ENCODE measurements at regions not wholly inside any gene's neighbourhood (a gene's known extent, or its start where the extent isn't known, plus 50 kb on each side); places are given as distances from the start of the nearest gene placed in this dataset.

DNA sequence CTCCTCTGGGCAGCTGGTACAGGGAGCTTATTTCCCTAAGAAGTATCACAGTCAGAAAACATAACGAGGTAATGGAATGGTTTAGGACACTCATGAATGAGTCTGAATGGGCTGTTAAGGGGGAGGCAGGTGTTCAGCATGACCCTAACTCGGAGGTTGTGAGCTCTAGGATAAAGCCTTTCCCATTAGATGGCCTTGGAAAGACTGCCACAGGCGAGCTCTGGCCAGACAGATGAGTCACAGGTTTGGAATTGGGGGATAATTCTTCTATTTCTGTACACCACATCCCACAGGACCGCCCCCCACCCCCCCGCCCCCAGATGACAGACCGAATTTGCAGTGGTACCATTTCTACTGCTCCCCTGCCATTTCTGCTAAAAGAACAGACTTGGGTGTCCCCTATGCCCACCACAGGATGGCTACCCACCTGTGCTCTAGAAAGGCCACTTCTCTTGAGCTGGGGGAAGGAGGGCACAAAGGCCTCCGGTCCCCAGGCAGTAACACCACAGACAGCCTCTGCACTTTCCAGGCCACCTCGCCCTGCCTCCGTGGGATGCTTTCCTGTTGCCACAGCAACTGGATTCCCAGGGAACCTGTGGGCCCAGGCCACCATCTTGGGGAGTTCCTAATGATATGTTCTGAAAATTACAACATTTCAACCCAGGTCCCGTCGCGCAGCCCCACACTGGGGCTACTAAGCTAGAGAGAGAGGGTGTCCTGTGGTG lies 76.7 kb downstream of the TRIM29 start:
- no peak overlapping the region for H3K4me3 ChIP-seq (ENCODE audit: low read depth in 1 of 2, low read length in 2 of 2)
- no peak overlapping the region for H3K27ac ChIP-seq (ENCODE audit: low read length)
- H3K9me3 ChIP-seq (ENCODE audit: control insufficient read depth in 1 of 2, low read length in 2 of 2), result no peaks in the 10 kb centered on the region

DNA sequence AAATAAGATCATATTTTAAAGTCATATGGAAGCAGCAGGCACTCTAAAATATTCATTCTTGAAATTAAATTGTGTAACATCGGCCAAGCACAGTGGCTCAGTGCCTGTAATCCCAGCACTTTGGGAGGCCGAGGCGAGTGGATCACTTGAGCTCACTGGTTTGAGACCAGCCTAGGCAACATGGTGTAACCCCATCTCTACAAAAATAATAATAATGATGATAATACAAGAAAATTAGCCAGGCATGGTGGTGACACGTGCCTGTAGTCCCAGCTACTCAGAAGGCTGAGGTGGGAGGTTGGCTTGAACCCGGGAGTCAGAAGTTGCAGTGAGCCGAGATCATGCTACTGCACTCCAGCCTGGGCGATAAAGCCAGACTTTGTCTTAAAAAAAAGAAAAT lies 77.4 kb downstream of the TRIM29 start:
- H3K27me3 ChIP-seq (ENCODE audit: low read depth, low read length), result no peaks in the 10 kb centered on the region
- H3K27ac ChIP-seq (ENCODE audit: low read length), result no peak overlapping the region
- H3K9me3 ChIP-seq (ENCODE audit: control insufficient read depth in 1 of 2, low read length in 2 of 2), result no peaks in the 10 kb centered on the region
- no peaks in the 10 kb centered on the region for H3K4me1 ChIP-seq (ENCODE audit: control insufficient read depth in 1 of 2, insufficient read depth in 2 of 2, low read length in 2 of 2)
- H3K36me3 ChIP-seq (ENCODE audit: control insufficient read depth in 1 of 2, insufficient read depth in 2 of 2, low read length in 2 of 2), result no peaks in the 10 kb centered on the region
- no peak overlapping the region for H3K4me3 ChIP-seq (ENCODE audit: low read depth in 1 of 2, low read length in 2 of 2)

More for the DNA sequence above, 76.7 kb downstream of the TRIM29 start:
- no peaks in the 10 kb centered on the region for H3K27me3 ChIP-seq (ENCODE audit: low read depth, low read length)
- no peaks in the 10 kb centered on the region for H3K4me1 ChIP-seq (ENCODE audit: control insufficient read depth in 1 of 2, insufficient read depth in 2 of 2, low read length in 2 of 2)
- no peaks in the 10 kb centered on the region for H3K36me3 ChIP-seq (ENCODE audit: control insufficient read depth in 1 of 2, insufficient read depth in 2 of 2, low read length in 2 of 2)

DNA sequence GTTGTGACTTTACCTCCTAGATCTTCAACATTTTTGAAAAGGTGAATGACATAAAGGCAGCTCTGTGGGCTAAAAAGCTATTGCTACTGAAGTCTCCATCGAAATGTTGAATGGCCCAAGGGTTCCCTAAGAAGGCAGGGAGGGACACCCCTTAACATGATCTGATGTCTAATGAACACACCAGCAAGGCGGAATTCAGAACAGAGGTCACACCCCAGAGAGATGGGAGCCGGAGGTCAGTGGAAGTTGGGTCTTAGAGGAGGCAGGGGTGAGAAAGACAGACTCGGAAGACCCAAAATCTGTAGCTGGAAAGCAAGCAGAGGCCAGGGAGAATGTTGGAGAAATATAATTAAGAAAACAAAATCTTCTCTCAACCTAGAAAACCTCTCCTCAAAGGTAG lies 79.0 kb downstream of the TRIM29 start:
- Histone ChIP-seq H3K9me3 (ENCODE audit: control insufficient read depth in 1 of 2, low read length in 2 of 2) (no peaks in the 10 kb centered on the region), H3K4me1 (ENCODE audit: control insufficient read depth in 1 of 2, insufficient read depth in 2 of 2, low read length in 2 of 2) (no peaks in the 10 kb centered on the region)

DNA sequence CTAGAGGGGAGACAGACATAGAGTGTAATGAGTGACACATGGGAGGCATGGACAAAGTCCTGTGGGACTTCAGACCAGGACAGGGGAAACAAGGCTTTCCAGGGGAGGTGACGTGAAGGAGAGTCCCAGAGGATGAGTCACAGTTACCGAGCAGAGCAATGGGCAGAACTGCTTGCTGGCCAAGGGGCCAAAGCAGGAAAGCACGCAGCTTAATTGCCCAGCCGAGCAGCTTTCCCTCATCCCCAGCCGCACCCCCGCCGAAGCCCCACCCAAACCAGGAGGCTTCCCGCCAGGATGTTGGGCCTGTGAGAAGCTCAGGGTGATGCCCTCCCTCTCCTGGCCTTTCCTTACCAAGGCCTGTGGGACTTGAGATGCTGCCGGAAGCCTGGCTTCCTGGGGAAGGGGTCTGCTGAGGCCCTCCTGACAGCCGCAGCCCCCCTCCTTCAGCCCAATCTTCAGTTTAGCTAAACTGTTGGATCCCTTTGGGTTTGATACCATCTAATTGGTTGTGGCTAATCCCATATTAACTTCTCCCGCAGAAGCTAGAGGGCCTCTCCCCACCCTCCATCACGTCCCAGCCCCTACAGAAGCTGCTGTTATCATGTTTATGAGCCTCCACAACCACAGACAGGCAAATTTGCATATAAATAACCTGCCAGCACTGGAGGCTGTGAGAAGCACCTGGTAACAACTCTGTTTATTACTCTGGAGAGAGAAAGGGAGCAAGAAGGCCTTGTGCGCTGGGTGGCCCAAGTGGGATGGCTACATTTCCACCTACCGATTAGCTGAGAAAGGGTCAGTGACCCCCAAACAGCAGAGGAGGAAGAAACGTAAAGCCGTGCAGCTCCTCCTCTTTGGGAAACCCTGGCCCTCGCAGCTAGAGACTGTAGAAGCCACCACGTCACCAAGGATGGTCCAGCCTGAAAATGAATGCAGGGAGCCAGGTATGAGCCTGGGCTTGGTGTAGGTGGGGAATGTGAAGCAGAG lies 80.0 kb downstream of the TRIM29 start:
- Histone ChIP-seq H3K27ac (ENCODE audit: low read length) (no peak overlapping the region), H3K9me3 (ENCODE audit: control insufficient read depth in 1 of 2, low read length in 2 of 2) (no peaks in the 10 kb centered on the region), H3K36me3 (ENCODE audit: control insufficient read depth in 1 of 2, insufficient read depth in 2 of 2, low read length in 2 of 2) (no peaks in the 10 kb centered on the region), H3K4me1 (ENCODE audit: control insufficient read depth in 1 of 2, insufficient read depth in 2 of 2, low read length in 2 of 2) (no peaks in the 10 kb centered on the region), H3K4me3 (ENCODE audit: low read depth in 1 of 2, low read length in 2 of 2) (no peak overlapping the region), H3K27me3 (ENCODE audit: low read depth, low read length) (no peaks in the 10 kb centered on the region)

More for the DNA sequence above, 79.0 kb downstream of the TRIM29 start:
- Histone ChIP-seq H3K4me3 (ENCODE audit: low read depth in 1 of 2, low read length in 2 of 2) (no peak overlapping the region), H3K27me3 (ENCODE audit: low read depth, low read length) (no peaks in the 10 kb centered on the region), H3K27ac (ENCODE audit: low read length) (no peak overlapping the region), H3K36me3 (ENCODE audit: control insufficient read depth in 1 of 2, insufficient read depth in 2 of 2, low read length in 2 of 2) (no peaks in the 10 kb centered on the region)

DNA sequence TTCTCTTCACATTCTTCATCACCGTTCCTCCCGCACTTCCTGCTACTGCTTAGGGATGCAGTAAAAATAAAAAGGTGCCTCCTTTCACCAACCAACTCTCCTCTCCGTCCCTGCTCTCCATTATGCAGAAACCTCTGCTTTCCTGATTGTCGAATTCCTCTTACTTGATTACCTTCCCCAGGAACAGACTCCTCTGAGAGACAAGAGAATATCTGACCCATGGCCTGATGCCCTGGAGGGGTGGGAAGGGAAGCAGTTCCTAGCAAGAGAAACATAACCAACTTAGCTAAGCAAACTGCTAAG lies 80.9 kb downstream of the TRIM29 start:
- H3K4me1 ChIP-seq (ENCODE audit: control insufficient read depth in 1 of 2, insufficient read depth in 2 of 2, low read length in 2 of 2), result no peaks in the 10 kb centered on the region
- no peaks in the 10 kb centered on the region for H3K36me3 ChIP-seq (ENCODE audit: control insufficient read depth in 1 of 2, insufficient read depth in 2 of 2, low read length in 2 of 2)
- H3K27ac ChIP-seq (ENCODE audit: low read length), result no peak overlapping the region

DNA sequence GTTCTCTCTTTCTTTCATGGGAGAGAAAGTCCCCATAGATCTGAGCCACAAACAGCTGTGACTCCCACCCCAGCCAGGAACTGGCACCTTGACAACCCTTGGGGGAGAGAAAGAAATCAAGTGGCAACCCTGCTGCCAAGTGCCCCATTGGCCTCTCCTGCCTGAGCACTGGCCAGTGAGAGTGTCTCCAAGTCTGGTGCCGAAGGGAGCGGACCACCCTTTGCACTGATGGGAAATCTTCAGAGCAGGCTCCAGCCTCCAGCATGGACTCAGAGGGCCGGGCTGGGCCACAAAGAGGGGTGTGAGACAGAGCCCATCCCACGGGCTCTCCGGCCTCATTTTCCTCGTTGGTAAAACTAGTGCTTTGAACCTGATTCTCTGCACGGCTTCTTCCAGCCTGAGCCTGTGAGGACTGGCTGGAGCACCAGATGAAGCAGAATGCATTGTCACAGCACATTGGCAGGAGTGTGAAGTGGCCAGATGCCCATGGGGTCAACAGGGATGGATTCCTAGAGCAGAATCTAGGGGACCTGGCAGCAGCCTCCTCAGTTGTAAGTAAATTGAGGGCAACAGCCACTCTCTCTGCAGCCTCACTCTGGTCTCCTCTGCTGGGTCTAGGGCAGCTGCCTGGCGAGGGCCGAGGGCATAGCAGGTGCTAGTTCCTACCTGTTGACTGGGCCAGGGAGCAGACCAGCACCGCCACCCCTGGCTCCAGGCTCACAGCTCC lies 81.4 kb downstream of the TRIM29 start:
- no peak overlapping the region for H3K27ac ChIP-seq (ENCODE audit: low read length)
- no peaks in the 10 kb centered on the region for H3K9me3 ChIP-seq (ENCODE audit: control insufficient read depth in 1 of 2, low read length in 2 of 2)
- H3K36me3 ChIP-seq (ENCODE audit: control insufficient read depth in 1 of 2, insufficient read depth in 2 of 2, low read length in 2 of 2), result no peaks in the 10 kb centered on the region
- H3K27me3 ChIP-seq (ENCODE audit: low read depth, low read length), result no peaks in the 10 kb centered on the region
- no peak overlapping the region for H3K4me3 ChIP-seq (ENCODE audit: low read depth in 1 of 2, low read length in 2 of 2)
- no peaks in the 10 kb centered on the region for H3K4me1 ChIP-seq (ENCODE audit: control insufficient read depth in 1 of 2, insufficient read depth in 2 of 2, low read length in 2 of 2)

More for the DNA sequence above, 80.9 kb downstream of the TRIM29 start:
- Histone ChIP-seq H3K4me3 (ENCODE audit: low read depth in 1 of 2, low read length in 2 of 2) (no peak overlapping the region), H3K27me3 (ENCODE audit: low read depth, low read length) (no peaks in the 10 kb centered on the region), H3K9me3 (ENCODE audit: control insufficient read depth in 1 of 2, low read length in 2 of 2) (no peaks in the 10 kb centered on the region)

DNA sequence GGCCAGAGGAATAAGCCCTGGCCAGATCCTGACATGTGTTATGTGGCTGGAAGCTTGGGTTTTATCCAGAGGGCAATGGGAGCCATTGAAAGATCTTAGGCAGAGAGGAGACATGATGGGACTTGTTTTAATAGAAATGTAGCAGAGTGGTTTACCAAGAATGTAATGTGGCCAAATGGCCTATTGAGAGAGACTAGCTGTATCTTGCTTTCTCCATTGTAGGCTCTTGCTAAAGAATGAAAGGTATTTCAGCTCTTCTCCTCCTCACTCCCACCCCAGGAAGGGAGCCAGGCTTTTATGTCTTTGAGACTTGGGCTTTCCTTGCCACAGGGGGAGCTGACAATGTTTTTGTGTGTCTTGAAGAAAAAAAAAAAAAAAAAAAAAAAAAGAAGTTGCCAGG lies 82.3 kb downstream of the TRIM29 start:
- Histone ChIP-seq H3K4me1 (ENCODE audit: control insufficient read depth in 1 of 2, insufficient read depth in 2 of 2, low read length in 2 of 2) (no peaks in the 10 kb centered on the region), H3K4me3 (ENCODE audit: low read depth in 1 of 2, low read length in 2 of 2) (no peak overlapping the region), H3K27ac (ENCODE audit: low read length) (no peak overlapping the region), H3K9me3 (ENCODE audit: control insufficient read depth in 1 of 2, low read length in 2 of 2) (no peaks in the 10 kb centered on the region), H3K27me3 (ENCODE audit: low read depth, low read length) (no peaks in the 10 kb centered on the region), H3K36me3 (ENCODE audit: control insufficient read depth in 1 of 2, insufficient read depth in 2 of 2, low read length in 2 of 2) (no peaks in the 10 kb centered on the region)

DNA sequence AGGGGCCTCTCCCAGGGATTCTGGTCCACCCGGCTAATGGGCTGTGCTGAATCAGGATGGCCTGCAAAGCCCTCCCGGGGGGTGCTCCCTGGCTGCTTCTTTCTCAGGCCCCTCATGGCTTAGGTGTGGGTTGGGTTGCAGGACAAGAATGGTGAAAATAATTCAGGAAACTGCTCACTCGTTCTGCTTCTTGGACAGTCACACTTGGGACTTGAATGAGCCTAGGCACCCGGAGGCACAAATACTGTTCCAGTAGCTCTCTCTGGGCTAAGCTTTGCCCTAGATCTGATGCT lies 83.2 kb downstream of the TRIM29 start:
- no peaks in the 10 kb centered on the region for H3K27me3 ChIP-seq (ENCODE audit: low read depth, low read length)
- H3K36me3 ChIP-seq (ENCODE audit: control insufficient read depth in 1 of 2, insufficient read depth in 2 of 2, low read length in 2 of 2), result no peaks in the 10 kb centered on the region
- H3K4me1 ChIP-seq (ENCODE audit: control insufficient read depth in 1 of 2, insufficient read depth in 2 of 2, low read length in 2 of 2), result no peaks in the 10 kb centered on the region
- no peak overlapping the region for H3K4me3 ChIP-seq (ENCODE audit: low read depth in 1 of 2, low read length in 2 of 2)
- H3K27ac ChIP-seq (ENCODE audit: low read length), result no peak overlapping the region
- no peaks in the 10 kb centered on the region for H3K9me3 ChIP-seq (ENCODE audit: control insufficient read depth in 1 of 2, low read length in 2 of 2)

DNA sequence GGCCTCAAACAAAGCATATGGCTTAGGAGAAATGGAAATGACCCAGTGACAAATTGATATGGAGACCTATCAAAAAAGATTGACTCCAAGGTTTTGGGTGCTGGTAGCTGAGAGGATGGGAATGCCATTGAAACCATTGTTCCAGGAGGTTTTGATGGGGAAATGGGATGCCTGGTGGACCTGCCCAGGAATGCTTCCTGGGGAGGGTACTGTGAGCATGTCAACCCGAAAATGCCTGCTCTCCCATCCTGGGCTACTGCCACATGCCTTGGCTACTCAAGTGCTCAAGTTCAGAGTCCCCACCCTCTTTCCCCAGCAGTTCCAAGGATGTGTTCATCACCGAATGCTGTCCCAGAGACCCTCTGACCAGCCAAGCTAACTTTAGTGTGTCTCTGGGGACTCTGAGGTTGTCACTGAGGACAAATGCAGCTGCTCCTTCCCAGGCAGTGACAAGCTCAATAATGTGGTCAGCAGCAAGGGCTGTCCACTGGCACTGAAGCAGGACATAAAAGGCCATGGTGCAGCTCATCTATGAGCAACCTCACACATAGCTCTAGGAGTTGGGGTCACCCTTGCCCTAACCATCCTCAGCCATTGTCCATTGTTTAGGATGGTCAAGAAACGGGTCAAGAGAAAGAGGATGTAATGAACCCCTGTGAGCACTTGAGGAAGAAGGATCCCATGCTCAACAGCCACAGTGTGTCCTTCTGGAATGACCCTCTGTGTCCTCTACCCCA lies 83.7 kb downstream of the TRIM29 start:
- no peaks in the 10 kb centered on the region for H3K27me3 ChIP-seq (ENCODE audit: low read depth, low read length)
- no peak overlapping the region for H3K4me3 ChIP-seq (ENCODE audit: low read depth in 1 of 2, low read length in 2 of 2)
- H3K27ac ChIP-seq (ENCODE audit: low read length), result no peak overlapping the region
- no peaks in the 10 kb centered on the region for H3K36me3 ChIP-seq (ENCODE audit: control insufficient read depth in 1 of 2, insufficient read depth in 2 of 2, low read length in 2 of 2)
- H3K9me3 ChIP-seq (ENCODE audit: control insufficient read depth in 1 of 2, low read length in 2 of 2), result no peaks in the 10 kb centered on the region
- H3K4me1 ChIP-seq (ENCODE audit: control insufficient read depth in 1 of 2, insufficient read depth in 2 of 2, low read length in 2 of 2), result no peaks in the 10 kb centered on the region

DNA sequence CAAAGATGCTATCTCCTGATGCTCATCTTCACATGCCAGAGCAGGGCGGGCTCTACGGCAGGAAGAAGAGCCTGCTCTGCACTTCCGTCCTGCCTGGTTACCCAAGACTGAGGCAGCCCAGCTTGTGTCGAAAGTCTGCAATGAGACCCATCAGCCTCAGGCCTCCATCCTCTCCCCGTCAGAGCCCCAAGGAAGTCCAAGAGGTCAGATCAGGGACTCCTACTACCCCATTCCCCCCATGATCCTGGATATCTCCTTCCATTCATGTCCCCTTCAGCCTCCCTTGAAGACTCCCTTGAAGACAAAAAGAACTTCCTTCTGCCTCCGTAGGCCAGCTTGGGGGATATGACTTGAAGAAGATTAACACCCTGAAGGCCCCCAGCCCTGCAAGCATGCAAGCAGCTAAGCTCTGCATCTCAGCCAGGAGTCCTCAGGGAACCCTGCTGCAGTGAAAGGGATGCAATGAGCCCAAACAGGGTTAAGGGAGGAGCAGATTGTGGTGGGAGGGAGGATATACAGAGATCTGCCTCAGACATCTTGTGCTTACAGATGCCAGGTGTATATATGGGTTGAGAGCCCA lies 85.6 kb downstream of the TRIM29 start:
- Histone ChIP-seq H3K4me1 (ENCODE audit: control insufficient read depth in 1 of 2, insufficient read depth in 2 of 2, low read length in 2 of 2) (no peaks in the 10 kb centered on the region), H3K27ac (ENCODE audit: low read length) (no peak overlapping the region), H3K4me3 (ENCODE audit: low read depth in 1 of 2, low read length in 2 of 2) (no peak overlapping the region), H3K27me3 (ENCODE audit: low read depth, low read length) (no peaks in the 10 kb centered on the region), H3K36me3 (ENCODE audit: control insufficient read depth in 1 of 2, insufficient read depth in 2 of 2, low read length in 2 of 2) (no peaks in the 10 kb centered on the region), H3K9me3 (ENCODE audit: control insufficient read depth in 1 of 2, low read length in 2 of 2) (peaks cover 0 to 8% of the 10 kb centered on the region in 2 donors)
